Stomach (tissue), 8 donors: ENCODE measurements at regions not wholly inside any gene's neighbourhood (a gene's known extent, or its start where the extent isn't known, plus 50 kb on each side); places are given as distances from the start of the nearest gene placed in this dataset.

Experiments
- DNase-seq, 2 donors: peaks; one replicate each; pipeline versions ENCODE4 v3.0.0 to v3.0.0-alpha.2; 2013 to 2019
- H3K27ac ChIP-seq, 5 donors: fragments of 200-600 bp in 4 of 5; sonication (generic) in 4 of 5; one replicate each; pipeline ENCODE4 v1.5.1; 2013 to 2019; ENCODE audit warnings: mild to moderate bottlenecking in 1 of 5, moderate library complexity in 1 of 5
- H3K27me3 ChIP-seq, 3 donors: fragments of 200-600 bp; sonication (generic); one replicate each; pipeline ENCODE4 v1.5.1; 2017 to 2019; ENCODE audit warnings: mixed run types in 1 of 3
- H3K36me3 ChIP-seq, 4 donors: fragments of 200-600 bp; sonication (generic); 1 replicate in 3 of 4; 2 replicates in 1 of 4; pipeline ENCODE4 v1.5.1; 2016 to 2019
- H3K4me1 ChIP-seq, 4 donors: fragments of 200-600 bp; sonication (generic); one replicate each; pipeline ENCODE4 v1.5.1; 2016 to 2019
- H3K4me3 ChIP-seq, 4 donors: fragments of 200-600 bp; sonication (generic) in 3 of 4; one replicate each; pipeline ENCODE4 v1.5.1; 2016 to 2019; ENCODE audit warnings: mild to moderate bottlenecking in 1 of 4
- H3K9me3 ChIP-seq, 4 donors: fragments of 200-600 bp; sonication (generic); one replicate each; pipeline ENCODE4 v1.5.1; 2016 to 2019
- CTCF ChIP-seq, 7 experiments: fragments of 450-650 bp in 4 of 7; fragments of 200-600 bp in 3 of 7; sonication (generic) in 3 of 7; IDR thresholded peaks; one replicate each; pipeline ENCODE4 v1.5.1; 2016 to 2019; ENCODE audit warnings: antibody characterized with exemption in 7 of 7, control low read depth in 2 of 7, mild to moderate bottlenecking in 1 of 7
- EP300 ChIP-seq: sonication (generic); formaldehyde crosslinking; IDR thresholded peaks from one replicate; pipeline ENCODE4 v1.6.1; 2017; ENCODE audit warnings: antibody characterized with exemption
- POLR2A ChIP-seq, 4 donors: fragments of 450-650 bp; IDR thresholded peaks; one replicate each; pipeline ENCODE4 v1.6.1; 2016; ENCODE audit warnings: antibody characterized with exemption in 4 of 4, control low read depth in 2 of 4, mild to moderate bottlenecking in 1 of 4, moderate library complexity in 1 of 4
- POLR2AphosphoS5 ChIP-seq, 3 donors: sonication (generic); formaldehyde crosslinking; IDR thresholded peaks; one replicate each; pipeline ENCODE4 v1.6.1; 2016; ENCODE audit warnings: antibody characterized with exemption in 3 of 3
- WGBS, 5 donors: extraction: QIAGEN DNeasy Blood & Tissue Kit in 3 of 5; methylation state at CpG; one replicate each; pipeline versions ENCODE4 v1.1.5 to v1.1.7; 2013 to 2018; 5-methylcytosine and 5-hydroxymethylcytosine counted together
- intact Hi-C: fragments of 100-400 bp; cut with DNase I; formaldehyde crosslinking; loops from one replicate; pipeline ENCODE4 v1.15.1; 2023; ENCODE audit warnings: low total_unique reads
- donor health status: healthy with polysubstance abuse.
- donor health status: Bipolar disorder and iron deficiency.
- donor health status: healthy.

GRCh38 chr1:79912813-79913212 lies 906.3 kb upstream of the ADGRL4 start:
- DNase-seq = no peak
- Histone ChIP-seq H3K4me3 (no peak overlapping the region), H3K27ac (no peak overlapping the region), H3K9me3 (peaks cover 0 to 8% (median 0%) of the 10 kb centered on the region in 4 donors), H3K27me3 (no peaks in the 10 kb centered on the region), H3K4me1 (peaks cover 0 to 6% (median 0%) of the 10 kb centered on the region in 4 donors), H3K36me3 (no peaks in the 10 kb centered on the region)
- WGBS, 5 donors = 23 to 34% (median 24%) methylated on average over 4 of the region's 4 CpGs
- TF ChIP-seq EP300 = no peak
- no peak for TF ChIP-seq POLR2A (IDR thresholded peaks at IDR 0.05)
- TF ChIP-seq POLR2AphosphoS5 (IDR thresholded peaks at IDR 0.05) = no peak
- no peak for TF ChIP-seq CTCF (IDR thresholded peaks at IDR 0.05)
- intact Hi-C loops = no loop called here

GRCh38 chr1:79903321-79903720 lies 896.8 kb upstream of the ADGRL4 start:
- intact Hi-C loops = no loop called here
- H3K27ac ChIP-seq = no peak overlapping the region
- 71 to 83% (median 77%) methylated on average over 3 of the region's 3 CpGs for WGBS, 5 donors
- H3K36me3 ChIP-seq = no peaks in the 10 kb centered on the region
- no peak for DNase-seq
- H3K4me1 ChIP-seq = no peaks in the 10 kb centered on the region
- no peak for TF ChIP-seq CTCF (IDR thresholded peaks at IDR 0.05)
- TF ChIP-seq EP300 = no peak
- TF ChIP-seq POLR2A (IDR thresholded peaks at IDR 0.05) = no peak
- TF ChIP-seq POLR2AphosphoS5 (IDR thresholded peaks at IDR 0.05) = no peak
- H3K9me3 ChIP-seq = peaks cover 0 to 15% (median 5%) of the 10 kb centered on the region in 4 donors
- no peaks in the 10 kb centered on the region for H3K27me3 ChIP-seq
- H3K4me3 ChIP-seq = no peak overlapping the region

- H3K27ac ChIP-seq = no peak overlapping the region
- TF ChIP-seq POLR2AphosphoS5 (IDR thresholded peaks at IDR 0.05) = no peak
- no peak for TF ChIP-seq CTCF (IDR thresholded peaks at IDR 0.05)
- TF ChIP-seq POLR2A (IDR thresholded peaks at IDR 0.05) = no peak
- 71 to 82% (median 81%) methylated on average over 4 of the region's 4 CpGs for WGBS, 5 donors
Measured at GRCh38 chr1:79902418-79902817, 895.9 kb upstream of the ADGRL4 start.

GRCh38 chr1:79899914-79900313 lies 893.4 kb upstream of the ADGRL4 start:
- no peak for DNase-seq
- Histone ChIP-seq H3K36me3 (no peaks in the 10 kb centered on the region), H3K4me1 (no peaks in the 10 kb centered on the region), H3K9me3 (peaks cover 0 to under 1% (median 0%) of the 10 kb centered on the region in 4 donors), H3K27me3 (no peaks in the 10 kb centered on the region), H3K27ac (no peak overlapping the region), H3K4me3 (no peak overlapping the region)
- WGBS, 5 donors = 73 to 81% (median 78%) methylated on average over 4 of the region's 4 CpGs
- intact Hi-C loops = no loop called here
- TF ChIP-seq POLR2A (IDR thresholded peaks at IDR 0.05) (no peak), CTCF (IDR thresholded peaks at IDR 0.05) (no peak), POLR2AphosphoS5 (IDR thresholded peaks at IDR 0.05) (no peak)

More at GRCh38 chr1:79902418-79902817, 895.9 kb upstream of the ADGRL4 start:
- Histone ChIP-seq H3K4me3 (no peak overlapping the region), H3K36me3 (no peaks in the 10 kb centered on the region), H3K9me3 (peaks cover 0 to 15% (median 5%) of the 10 kb centered on the region in 4 donors), H3K27me3 (no peaks in the 10 kb centered on the region), H3K4me1 (no peaks in the 10 kb centered on the region)
- intact Hi-C loops = no loop called here
- DNase-seq = no peak
